IMR-90 (cell line): ENCODE measurements at regions not wholly inside any gene's neighbourhood (a gene's known extent, or its start where the extent isn't known, plus 50 kb on each side); places are given as distances from the start of the nearest gene placed in this dataset.

Experiments used
- ATAC-seq: fragments of 200-7000 bp; cut with Tn5 transposase; 2 replicates; pipeline ENCODE4 v1.9.1; 2020; ENCODE audit warnings: low read depth, mild to moderate bottlenecking, moderate library complexity
- BruUV-seq: library from RNA; stranded (reverse); fragments of 400-500 nt; replicated peaks from 2 replicates; lab custom pipeline; 2021; lab: Mats Ljungman, UMichigan
- CTCF ChIA-PET: fragments of 300-600 bp; formaldehyde crosslinking; extraction: SDS; loops from one replicate; lab custom pipeline; 2021; ENCODE audit warnings: antibody characterized with exemption; lab: Yijun Ruan, JAX
- POLR2A ChIA-PET: fragments of 300-600 bp; sonication (Branson Sonifier 250); formaldehyde crosslinking; loops from one replicate; lab custom pipeline; 2022; ENCODE audit warnings: antibody characterized with exemption; ENCODE audit not compliant: unreplicated experiment; lab: Charles Lee
- DNase-seq: peaks from one replicate; pipeline ENCODE4 v3.0.0; 2013
- H2AFZ ChIP-seq: replicated peaks from 2 replicates; pipeline ENCODE3; 2013; ENCODE audit warnings: low read length, mild to moderate bottlenecking; ENCODE audit not compliant: poor library complexity
- H2AK5ac ChIP-seq: 2 replicates; pipeline ENCODE4 v1.6.1; 2013; ENCODE audit warnings: low read depth, low read length, inconsistent platforms
- H2AK9ac ChIP-seq: replicated peaks from 2 replicates; pipeline ENCODE3; 2013; ENCODE audit warnings: mild to moderate bottlenecking, low read depth, low read length, moderate library complexity; ENCODE audit not compliant: poor library complexity
- H2BK120ac ChIP-seq: 2 replicates; pipeline ENCODE4 v1.6.1; 2013; ENCODE audit warnings: low read depth, low read length, inconsistent platforms
- H2BK15ac ChIP-seq: 3 replicates; pipeline ENCODE4 v1.6.1; 2013; ENCODE audit warnings: low read depth, low read length, inconsistent platforms
- H2BK20ac ChIP-seq: 2 replicates; pipeline ENCODE4 v1.6.1; 2013; ENCODE audit warnings: low read depth, mild to moderate bottlenecking, inconsistent platforms, low read length, moderate library complexity
- H2BK5ac ChIP-seq: 2 replicates; pipeline ENCODE4 v1.6.1; 2013; ENCODE audit warnings: mild to moderate bottlenecking, low read depth, low read length, inconsistent platforms; ENCODE audit not compliant: poor library complexity, severe bottlenecking
- H3K14ac ChIP-seq: replicated peaks from 2 replicates; pipeline ENCODE4 v1.6.1; 2013; ENCODE audit warnings: low read depth, low read length, inconsistent platforms
- H3K18ac ChIP-seq: 2 replicates; pipeline ENCODE4 v1.6.1; 2013; ENCODE audit warnings: low read depth, low read length, control low read depth
- H3K23ac ChIP-seq: 2 replicates; pipeline ENCODE4 v1.6.1; 2013; ENCODE audit warnings: low read depth, low read length, inconsistent platforms
- H3K27ac ChIP-seq: 2 replicates; pipeline ENCODE4 v1.5.1; 2013; ENCODE audit warnings: mild to moderate bottlenecking, control low read depth, low read length; ENCODE audit not compliant: insufficient read depth
- H3K27me3 ChIP-seq: 2 replicates; pipeline ENCODE4 v1.6.1; 2013; ENCODE audit warnings: low read length; ENCODE audit not compliant: control insufficient read depth, insufficient read depth
- H3K36me3 ChIP-seq: 2 replicates; pipeline ENCODE4 v1.6.1; 2013; ENCODE audit warnings: low read length, mixed read lengths; ENCODE audit not compliant: control insufficient read depth, insufficient read depth
- H3K4ac ChIP-seq: 2 replicates; pipeline ENCODE4 v1.6.1; 2013; ENCODE audit warnings: low read depth, low read length, inconsistent platforms
- H3K4me1 ChIP-seq: 2 replicates; pipeline ENCODE4 v1.6.1; 2013; ENCODE audit warnings: low read length, mixed read lengths; ENCODE audit not compliant: control insufficient read depth, insufficient read depth
- H3K4me2 ChIP-seq: 2 replicates; pipeline ENCODE4 v1.6.1; 2013; ENCODE audit warnings: low read depth, mild to moderate bottlenecking, control low read depth, low read length, moderate library complexity
- H3K4me3 ChIP-seq: 2 replicates; pipeline ENCODE4 v1.5.1; 2013; ENCODE audit warnings: low read depth, mild to moderate bottlenecking, control low read depth, low read length, moderate library complexity; ENCODE audit not compliant: insufficient read depth
- H3K56ac ChIP-seq: 2 replicates; pipeline ENCODE4 v1.6.1; 2013; ENCODE audit warnings: low read length, inconsistent platforms; ENCODE audit not compliant: insufficient read depth; ENCODE audit errors: extremely low read depth
- H3K79me1 ChIP-seq, 2 experiments: 2 replicates each; pipeline ENCODE4 v1.6.1; 2013; ENCODE audit warnings: low read length in 2 of 2, inconsistent platforms in 1 of 2, low read depth in 1 of 2
- H3K9ac ChIP-seq: 2 replicates; pipeline ENCODE4 v1.6.1; 2013; ENCODE audit warnings: low read depth, low read length, control low read depth
- H3K9me1 ChIP-seq: 2 replicates; pipeline ENCODE4 v1.6.1; 2013; ENCODE audit warnings: low read length, inconsistent platforms; ENCODE audit not compliant: insufficient read depth
- H3K9me3 ChIP-seq: 2 replicates; pipeline ENCODE4 v1.6.1; 2013; ENCODE audit warnings: low read length; ENCODE audit not compliant: control insufficient read depth, insufficient read depth
- H4K20me1 ChIP-seq: 2 replicates; pipeline ENCODE4 v1.6.1; 2013; ENCODE audit warnings: low read length, inconsistent platforms; ENCODE audit not compliant: insufficient read depth
- H4K5ac ChIP-seq: 2 replicates; pipeline ENCODE4 v1.6.1; 2013; ENCODE audit warnings: mild to moderate bottlenecking, low read depth, low read length, control low read depth
- H4K8ac ChIP-seq, 2 experiments: 2 replicates each; pipeline ENCODE4 v1.6.1; 2013; ENCODE audit warnings: low read depth in 2 of 2, low read length in 2 of 2, control low read depth in 1 of 2, inconsistent platforms in 1 of 2
- H4K91ac ChIP-seq: 2 replicates; pipeline ENCODE4 v1.6.1; 2013; ENCODE audit warnings: low read depth, low read length, inconsistent platforms; ENCODE audit not compliant: insufficient read depth
- BHLHE40 ChIP-seq: fragments of 150-350 bp; IDR thresholded peaks from 2 replicates; pipeline ENCODE4 v1.6.1; 2016; ENCODE audit warnings: mild to moderate bottlenecking, low read depth, low read length
- CEBPB ChIP-seq: IDR thresholded peaks from 2 replicates; pipeline ENCODE4 v1.6.1; 2012; ENCODE audit warnings: low read depth, low read length, improper control_type of control experiment
- CHD1 ChIP-seq: IDR thresholded peaks from 2 replicates; pipeline ENCODE4 v1.6.1; 2012; ENCODE audit warnings: low read depth, low read length, improper control_type of control experiment
- CTCF ChIP-seq: conservative IDR thresholded peaks from 2 replicates; pipeline ENCODE4 v1.5.1; 2012; ENCODE audit warnings: mild to moderate bottlenecking, low read depth, low read length, improper control_type of control experiment
- ELK1 ChIP-seq: fragments of 150-350 bp; IDR thresholded peaks from 2 replicates; pipeline ENCODE4 v1.6.1; 2016; ENCODE audit warnings: low read depth, mild to moderate bottlenecking, low read length, moderate library complexity, borderline replicate concordance
- FOS ChIP-seq: fragments of 150-350 bp; IDR thresholded peaks from 2 replicates; pipeline ENCODE4 v1.6.1; 2016; ENCODE audit warnings: low read depth, low read length
- MAFK ChIP-seq: IDR thresholded peaks from 2 replicates; pipeline ENCODE4 v1.6.1; 2012; ENCODE audit warnings: low read depth, low read length, improper control_type of control experiment
- MAZ ChIP-seq: IDR thresholded peaks from 2 replicates; pipeline ENCODE4 v1.6.1; 2012; ENCODE audit warnings: low read depth, mild to moderate bottlenecking, low read length, improper control_type of control experiment, moderate library complexity, borderline replicate concordance
- MXI1 ChIP-seq: IDR thresholded peaks from 2 replicates; pipeline ENCODE4 v1.6.1; 2012; ENCODE audit warnings: low read depth, mild to moderate bottlenecking, low read length, moderate library complexity, borderline replicate concordance
- NFE2L2 ChIP-seq: fragments of 150-350 bp; IDR thresholded peaks from 2 replicates; pipeline ENCODE4 v1.6.1; 2016; ENCODE audit warnings: low read depth, mild to moderate bottlenecking, low read length
- POLR2A ChIP-seq: IDR thresholded peaks from 2 replicates; pipeline ENCODE4 v1.6.1; 2012; ENCODE audit warnings: mild to moderate bottlenecking, low read depth, low read length
- RCOR1 ChIP-seq: IDR thresholded peaks from 2 replicates; pipeline ENCODE4 v1.6.1; 2012; ENCODE audit warnings: mild to moderate bottlenecking, low read length, improper control_type of control experiment; ENCODE audit not compliant: insufficient replicate concordance
- RFX5 ChIP-seq: IDR thresholded peaks from 2 replicates; pipeline ENCODE4 v1.8.0; 2012; ENCODE audit warnings: low read depth, mild to moderate bottlenecking, low read length, moderate library complexity
- SMC3 ChIP-seq: fragments of 150-350 bp; IDR thresholded peaks from 2 replicates; pipeline ENCODE4 v1.6.1; 2016; ENCODE audit warnings: low read depth, mild to moderate bottlenecking, antibody characterized with exemption, low read length, moderate library complexity
- WGBS, 2 experiments: methylation state at CpG; one replicate each; pipeline versions ENCODE4 v1.1.5 to v1.1.7; 2013; ENCODE audit warnings: missing lambda C conversion rate in 2 of 2; ENCODE audit not compliant: insufficient read length in 1 of 2; ENCODE audit errors: extremely low coverage in 2 of 2; 5-methylcytosine and 5-hydroxymethylcytosine counted together
- dilution Hi-C: fragments of 300-500 bp; cut with HindIII; formaldehyde crosslinking; loops from one replicate; pipeline ENCODE4 v1.14.3; 2018; ENCODE audit warnings: low sequenced_read_pairs; ENCODE audit not compliant: unreplicated experiment
- in situ Hi-C: fragments of 300-500 bp; cut with MboI; formaldehyde crosslinking; loops from 3 replicates; pipeline ENCODE4 v1.14.3; 2019; ENCODE audit warnings: low sequenced_read_pairs, inconsistent platforms, mixed read lengths
- intact Hi-C: fragments of 100-400 bp; cut with micrococcal nuclease; formaldehyde crosslinking; loops from 2 replicates; pipeline ENCODE4 v1.10.0; 2022
- TF ChIP-seq, protein P1 (sequence below): fragments of 150-350 bp; IDR thresholded peaks from 2 replicates; pipeline ENCODE4 v1.6.1; 2017; ENCODE audit warnings: mild to moderate bottlenecking, antibody characterized with exemption, low read length, low read depth

GRCh38 chrY:12651095-12651494, 49.9 kb upstream of the USP9Y start:
- ChIA-PET CTCF (no interaction called here), POLR2A (no interaction called here)
- Histone ChIP-seq H4K20me1 (no peaks in the 10 kb centered on the region), H3K23ac (no peak overlapping the region), H4K8ac (no peak overlapping the region), H3K9me1 (no peaks in the 10 kb centered on the region), H2BK20ac (no peak overlapping the region), H3K4me2 (no peak overlapping the region), H3K4me1 (no peaks in the 10 kb centered on the region), H3K18ac (no peak overlapping the region), H3K14ac (no peak overlapping the region), H2BK5ac (no peak overlapping the region), H3K4me3 (no peak overlapping the region), H4K5ac (no peak overlapping the region), H3K9ac (no peak overlapping the region), H3K56ac (no peak overlapping the region), H2BK15ac (no peak overlapping the region), H3K36me3 (no peaks in the 10 kb centered on the region), H3K27me3 (no peaks in the 10 kb centered on the region), H2AFZ (no peak overlapping the region), H2AK9ac (no peak overlapping the region), H3K9me3 (no peaks in the 10 kb centered on the region), H2BK120ac (no peak overlapping the region), H3K4ac (no peak overlapping the region), H3K27ac (no peak overlapping the region), H2AK5ac (no peak overlapping the region), H4K91ac (no peak overlapping the region), H3K79me1 (no peaks in the 10 kb centered on the region)
- no TSS peak for BruUV-seq
- WGBS, 2 experiments, result no CpG with 5 or more reads among the region's 2 CpGs
- DNase-seq, result no peak
- dilution Hi-C loops (no loop called here), intact Hi-C loops (no loop called here), in situ Hi-C loops (no loop called here)
- TF ChIP-seq RFX5, result no peak
- no peak for TF ChIP-seq FOS
- no peak for TF ChIP-seq NFE2L2
- no peak for TF ChIP-seq ELK1
- no peak for TF ChIP-seq MAZ
- TF ChIP-seq BHLHE40, result no peak
- TF ChIP-seq MAFK, result no peak
- no peak for TF ChIP-seq MXI1
- TF ChIP-seq POLR2A, result no peak
- TF ChIP-seq, protein P1, sequence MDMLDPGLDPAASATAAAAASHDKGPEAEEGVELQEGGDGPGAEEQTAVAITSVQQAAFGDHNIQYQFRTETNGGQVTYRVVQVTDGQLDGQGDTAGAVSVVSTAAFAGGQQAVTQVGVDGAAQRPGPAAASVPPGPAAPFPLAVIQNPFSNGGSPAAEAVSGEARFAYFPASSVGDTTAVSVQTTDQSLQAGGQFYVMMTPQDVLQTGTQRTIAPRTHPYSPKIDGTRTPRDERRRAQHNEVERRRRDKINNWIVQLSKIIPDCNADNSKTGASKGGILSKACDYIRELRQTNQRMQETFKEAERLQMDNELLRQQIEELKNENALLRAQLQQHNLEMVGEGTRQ, result no peak
- TF ChIP-seq CHD1, result no peak
- TF ChIP-seq CTCF, result no peak
- TF ChIP-seq SMC3, result no peak
- no peak for TF ChIP-seq RCOR1
- TF ChIP-seq CEBPB, result no peak
- no peak for ATAC-seq
